MM.1S (cell line): ENCODE measurements at regions not wholly inside any gene's neighbourhood (a gene's known extent, or its start where the extent isn't known, plus 50 kb on each side); places are given as distances from the start of the nearest gene placed in this dataset.

Experiments used
- DNase-seq: peaks from one replicate; pipeline ENCODE4 v3.0.0-alpha.2; 2015
- H2AFZ ChIP-seq: fragments of 300-600 bp; sonication (generic); 2 replicates; pipeline ENCODE4 v1.6.0; 2016; ENCODE audit warnings: antibody characterized with exemption, low read length
- H3F3A ChIP-seq: fragments of 300-600 bp; sonication (generic); 2 replicates; pipeline ENCODE4 v1.6.1; 2016; ENCODE audit warnings: mild to moderate bottlenecking, antibody characterized with exemption, low read length, moderate library complexity, mixed read lengths; ENCODE audit not compliant: insufficient read depth
- H3K27ac ChIP-seq: fragments of 300-600 bp; sonication (generic); 2 replicates; pipeline ENCODE4 v1.5.1; 2016; ENCODE audit warnings: mild to moderate bottlenecking, low read length
- H3K27me3 ChIP-seq: fragments of 300-600 bp; sonication (generic); replicated peaks from 2 replicates; pipeline ENCODE4 v1.6.0; 2016; ENCODE audit warnings: low read length; ENCODE audit not compliant: insufficient read depth
- H3K36me3 ChIP-seq: fragments of 300-600 bp; sonication (generic); replicated peaks from 2 replicates; pipeline ENCODE4 v1.6.1; 2016; ENCODE audit warnings: mild to moderate bottlenecking, low read length, mixed read lengths; ENCODE audit not compliant: insufficient read depth
- H3K4me1 ChIP-seq: fragments of 300-600 bp; sonication (generic); 2 replicates; pipeline ENCODE4 v1.6.1; 2016; ENCODE audit warnings: low read length, mixed read lengths
- H3K4me2 ChIP-seq: fragments of 300-600 bp; sonication (generic); 2 replicates; pipeline ENCODE4 v1.6.0; 2016; ENCODE audit warnings: low read depth, low read length
- H3K4me3 ChIP-seq: fragments of 300-600 bp; sonication (generic); 2 replicates; pipeline ENCODE4 v1.5.1; 2016; ENCODE audit warnings: low read length, mixed read lengths
- H3K79me2 ChIP-seq: fragments of 300-600 bp; sonication (generic); 2 replicates; pipeline ENCODE4 v1.6.1; 2016; ENCODE audit warnings: mixed run types, low read length, mixed read lengths
- H3K9ac ChIP-seq: fragments of 300-600 bp; sonication (generic); 2 replicates; pipeline ENCODE4 v1.6.1; 2016; ENCODE audit warnings: low read length, mixed read lengths
- H3K9me2 ChIP-seq: fragments of 300-600 bp; sonication (generic); replicated peaks from 2 replicates; pipeline ENCODE4 v1.6.1; 2016; ENCODE audit warnings: mild to moderate bottlenecking, low read length, mixed read lengths; ENCODE audit not compliant: insufficient read depth
- H3K9me3 ChIP-seq: fragments of 300-600 bp; sonication (generic); replicated peaks from 2 replicates; pipeline ENCODE4 v1.6.1; 2016; ENCODE audit warnings: mild to moderate bottlenecking, low read length, mixed read lengths; ENCODE audit not compliant: insufficient read depth
- H4K20me1 ChIP-seq: fragments of 300-600 bp; sonication (generic); 2 replicates; pipeline ENCODE4 v1.6.1; 2016; ENCODE audit warnings: mild to moderate bottlenecking, low read length, moderate library complexity, mixed read lengths; ENCODE audit not compliant: insufficient read depth
- CTCF ChIP-seq: fragments of 300-600 bp; sonication (generic); IDR thresholded peaks from 2 replicates; pipeline ENCODE4 v1.5.1; 2016; ENCODE audit warnings: antibody characterized with exemption, low read length, mixed read lengths
- EZH2 ChIP-seq: fragments of 300-600 bp; sonication (generic); optimal IDR thresholded peaks from 2 replicates; pipeline ENCODE3; 2017; ENCODE audit warnings: low read depth, mild to moderate bottlenecking, antibody characterized with exemption, low read length, mixed read lengths
- EZH2phosphoT487 ChIP-seq: fragments of 300-600 bp; sonication (generic); IDR thresholded peaks from 2 replicates; pipeline ENCODE4 v1.6.1; 2018; ENCODE audit warnings: antibody characterized with exemption, low read length

GRCh38 chrX:33298622-33299021 is 87.3 kb upstream of the DMD start:
- H3K9ac ChIP-seq, result no peak overlapping the region
- H3K27ac ChIP-seq, result no peak overlapping the region
- H3K27me3 ChIP-seq, result no peaks in the 10 kb centered on the region
- H3K79me2 ChIP-seq, result no peaks in the 10 kb centered on the region
- no peaks in the 10 kb centered on the region for H3K9me3 ChIP-seq
- no peaks in the 10 kb centered on the region for H3F3A ChIP-seq
- no peak overlapping the region for H3K4me2 ChIP-seq
- H3K4me3 ChIP-seq, result no peak overlapping the region
- no peaks in the 10 kb centered on the region for H3K4me1 ChIP-seq
- H3K9me2 ChIP-seq, result no peaks in the 10 kb centered on the region
- H4K20me1 ChIP-seq, result no peaks in the 10 kb centered on the region
- DNase-seq, result no peak
- no peak overlapping the region for H2AFZ ChIP-seq
- TF ChIP-seq CTCF (no peak), EZH2phosphoT487 (no peak), EZH2 (no peak)
- H3K36me3 ChIP-seq, result no peaks in the 10 kb centered on the region

DNA sequence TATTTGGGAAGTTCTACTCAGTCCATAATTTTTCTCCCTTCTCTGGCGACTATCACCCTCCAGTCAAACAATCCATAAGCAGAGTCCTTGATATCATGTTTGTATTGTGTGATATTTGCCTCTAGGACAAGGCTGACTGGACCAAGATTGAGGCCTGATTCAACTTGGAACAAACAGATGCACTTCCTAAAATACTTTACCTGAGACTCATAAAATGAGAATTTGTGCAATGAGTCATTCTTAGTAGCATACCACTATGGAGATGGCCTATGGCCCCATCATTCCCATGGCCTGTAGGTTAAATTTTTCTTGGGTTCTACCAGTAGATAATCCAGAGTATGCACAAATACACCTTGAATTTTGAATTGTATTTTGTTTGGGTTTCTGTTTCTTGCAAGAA is 74.2 kb upstream of the DMD start:
- H2AFZ ChIP-seq, result no peak overlapping the region
- H3K4me2 ChIP-seq, result no peak overlapping the region

GRCh38 chrX:33277046-33277445 is 65.7 kb upstream of the DMD start:
- TF ChIP-seq EZH2 (no peak), EZH2phosphoT487 (no peak), CTCF (no peak)
- Histone ChIP-seq H3K36me3 (no peaks in the 10 kb centered on the region), H4K20me1 (no peaks in the 10 kb centered on the region), H3K27me3 (no peaks in the 10 kb centered on the region), H3K4me2 (no peak overlapping the region), H3K9me3 (no peaks in the 10 kb centered on the region), H2AFZ (no peak overlapping the region), H3K4me1 (no peaks in the 10 kb centered on the region), H3K9me2 (no peaks in the 10 kb centered on the region), H3K27ac (no peak overlapping the region), H3K9ac (no peak overlapping the region), H3K4me3 (no peak overlapping the region), H3F3A (no peaks in the 10 kb centered on the region), H3K79me2 (no peaks in the 10 kb centered on the region)
- no peak for DNase-seq

More for the DNA sequence above, 74.2 kb upstream of the DMD start:
- Histone ChIP-seq H3K27me3 (no peaks in the 10 kb centered on the region), H3K27ac (no peak overlapping the region), H3K9me2 (no peaks in the 10 kb centered on the region), H3K79me2 (no peaks in the 10 kb centered on the region), H3K4me3 (no peak overlapping the region), H3K9me3 (no peaks in the 10 kb centered on the region), H3K4me1 (no peaks in the 10 kb centered on the region), H3K9ac (no peak overlapping the region), H4K20me1 (no peaks in the 10 kb centered on the region), H3K36me3 (no peaks in the 10 kb centered on the region), H3F3A (no peaks in the 10 kb centered on the region)
- TF ChIP-seq CTCF (no peak), EZH2phosphoT487 (no peak), EZH2 (no peak)
- no peak for DNase-seq
